ENCODE measurements at regions not wholly inside any gene's neighbourhood (a gene's known extent, or its start where the extent isn't known, plus 50 kb on each side); places are given as distances from the start of the nearest gene placed in this dataset.

DNA sequence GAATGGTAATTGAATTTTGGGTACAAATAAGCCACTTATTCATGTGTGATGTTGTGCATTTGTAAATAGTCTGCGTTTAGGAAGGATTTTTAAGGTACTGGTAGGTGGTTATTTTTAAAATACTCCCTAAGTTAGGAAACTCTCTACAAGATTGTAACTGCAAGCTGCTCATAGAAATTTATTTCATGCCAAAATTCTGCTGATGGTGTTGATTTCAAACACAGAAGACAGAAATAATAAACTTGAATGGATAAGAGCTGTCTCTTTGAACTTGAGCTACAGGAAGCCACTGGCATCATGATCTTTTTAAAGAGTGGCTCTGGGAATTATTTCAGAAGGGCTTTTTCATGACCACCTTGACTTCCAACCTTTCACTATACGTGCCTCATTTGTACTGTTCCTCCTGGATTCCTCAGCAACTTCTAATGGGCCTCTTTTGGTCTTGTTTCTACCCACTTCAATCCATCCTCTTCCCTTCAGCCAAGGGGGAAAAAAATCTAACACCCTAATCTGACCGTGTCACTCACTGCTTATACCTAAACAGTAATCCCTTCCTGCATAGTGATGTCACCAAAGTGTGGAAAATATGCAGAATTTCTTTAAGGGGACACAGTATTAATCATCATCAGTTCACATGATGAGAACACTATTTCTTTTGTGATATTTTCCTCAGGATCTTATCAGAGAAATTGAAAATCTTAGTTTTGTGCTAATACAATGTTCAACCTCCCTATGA is 113.6 kb downstream of the PFDN4 start:
- TF ChIP-seq, protein P1, sequence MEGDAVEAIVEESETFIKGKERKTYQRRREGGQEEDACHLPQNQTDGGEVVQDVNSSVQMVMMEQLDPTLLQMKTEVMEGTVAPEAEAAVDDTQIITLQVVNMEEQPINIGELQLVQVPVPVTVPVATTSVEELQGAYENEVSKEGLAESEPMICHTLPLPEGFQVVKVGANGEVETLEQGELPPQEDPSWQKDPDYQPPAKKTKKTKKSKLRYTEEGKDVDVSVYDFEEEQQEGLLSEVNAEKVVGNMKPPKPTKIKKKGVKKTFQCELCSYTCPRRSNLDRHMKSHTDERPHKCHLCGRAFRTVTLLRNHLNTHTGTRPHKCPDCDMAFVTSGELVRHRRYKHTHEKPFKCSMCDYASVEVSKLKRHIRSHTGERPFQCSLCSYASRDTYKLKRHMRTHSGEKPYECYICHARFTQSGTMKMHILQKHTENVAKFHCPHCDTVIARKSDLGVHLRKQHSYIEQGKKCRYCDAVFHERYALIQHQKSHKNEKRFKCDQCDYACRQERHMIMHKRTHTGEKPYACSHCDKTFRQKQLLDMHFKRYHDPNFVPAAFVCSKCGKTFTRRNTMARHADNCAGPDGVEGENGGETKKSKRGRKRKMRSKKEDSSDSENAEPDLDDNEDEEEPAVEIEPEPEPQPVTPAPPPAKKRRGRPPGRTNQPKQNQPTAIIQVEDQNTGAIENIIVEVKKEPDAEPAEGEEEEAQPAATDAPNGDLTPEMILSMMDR (IDR thresholded peaks at IDR 0.05; ENCODE audit: low read length, missing control alignments) = no peak
- DNase-seq (ENCODE audit: low read depth) = no peak
- no peak overlapping the region for H3K4me3 ChIP-seq (replicated peaks; ENCODE audit: low read depth, low read length)

DNA sequence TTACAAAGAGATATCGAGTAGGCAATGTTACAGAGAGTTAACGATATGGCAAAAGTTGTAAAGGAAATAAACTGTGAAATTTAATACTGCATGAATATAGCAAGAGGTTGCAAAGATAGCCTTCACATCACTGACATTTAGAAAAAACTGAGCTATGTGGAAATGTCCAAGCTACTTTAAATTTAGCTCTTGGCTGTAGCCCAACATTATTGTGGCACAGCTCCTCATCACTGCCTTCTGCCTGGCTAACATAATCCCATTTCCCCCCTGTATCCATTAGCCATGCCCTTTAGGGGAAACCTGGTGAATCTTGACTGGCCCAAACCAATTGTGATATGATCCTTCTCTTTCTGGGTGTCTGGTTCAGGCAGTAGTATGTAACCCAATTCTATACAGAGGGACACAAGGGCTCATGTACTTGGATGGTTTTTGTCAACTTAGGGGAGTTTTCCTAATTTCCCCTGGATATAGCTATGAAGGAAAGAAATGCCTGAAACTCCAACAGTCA is 115.4 kb downstream of the PFDN4 start:
- H3K4me3 ChIP-seq (replicated peaks; ENCODE audit: low read depth, low read length) = no peak overlapping the region
- DNase-seq (ENCODE audit: low read depth) = peak; percentile 19
- TF ChIP-seq, protein P1 (IDR thresholded peaks at IDR 0.05; ENCODE audit: low read length, missing control alignments) = no peak

DNA sequence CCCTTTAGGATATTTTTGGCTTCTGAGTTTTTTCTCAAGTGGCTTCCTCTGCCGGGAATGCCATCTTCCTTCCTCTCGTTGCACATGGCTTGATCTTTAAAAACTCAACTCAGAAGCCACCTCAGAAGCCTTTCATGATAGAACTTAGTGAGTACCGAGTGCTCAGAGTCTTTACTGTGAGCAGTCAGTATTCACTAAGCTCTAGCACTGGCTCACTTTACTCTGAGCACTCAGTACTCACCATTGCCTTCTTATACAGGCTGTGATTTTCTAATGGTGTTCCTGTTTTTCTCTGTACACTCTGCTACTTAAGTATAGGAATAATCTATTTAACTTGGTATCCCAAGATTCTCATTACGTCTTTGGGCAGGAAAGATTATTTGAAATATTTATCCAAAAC is 116.2 kb downstream of the PFDN4 start:
- no peak for DNase-seq (ENCODE audit: low read depth)
- no peak overlapping the region for H3K4me3 ChIP-seq (replicated peaks; ENCODE audit: low read depth, low read length)
- TF ChIP-seq, protein P1 (IDR thresholded peaks at IDR 0.05; ENCODE audit: low read length, missing control alignments) = no peak

DNA sequence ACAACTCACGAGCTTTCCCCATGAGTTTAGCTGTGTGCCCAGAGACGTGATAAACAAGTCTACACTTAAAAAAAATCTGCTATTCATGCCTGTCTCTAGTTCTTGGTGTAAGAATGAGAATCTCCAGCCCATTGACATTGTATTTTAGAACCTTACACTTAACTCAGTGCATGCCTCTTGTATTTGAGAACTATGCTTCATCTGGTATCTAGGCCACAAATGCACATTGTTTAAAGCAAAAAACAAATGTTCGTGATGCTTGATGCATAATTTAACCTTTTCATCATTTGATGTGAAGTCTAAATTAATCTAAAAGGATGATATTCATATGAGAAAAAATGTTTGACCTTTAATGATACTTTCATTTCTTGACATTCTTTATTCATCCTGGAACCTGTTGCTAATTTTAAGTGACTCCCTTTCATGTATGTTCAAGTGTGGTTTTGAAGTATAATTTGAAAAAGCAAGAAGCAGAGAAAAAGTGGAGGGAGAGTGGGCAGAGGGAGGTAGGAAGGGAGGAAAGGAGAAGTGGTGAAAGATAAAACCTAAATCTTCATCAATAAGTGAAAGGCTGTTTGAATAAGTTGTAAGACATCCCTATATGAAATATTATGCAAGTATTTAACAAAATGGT is 116.9 kb downstream of the PFDN4 start:
- TF ChIP-seq, protein P1 (IDR thresholded peaks at IDR 0.05; ENCODE audit: low read length, missing control alignments) = no peak
- no peak for DNase-seq (ENCODE audit: low read depth)
- H3K4me3 ChIP-seq (replicated peaks; ENCODE audit: low read depth, low read length) = no peak overlapping the region

DNA sequence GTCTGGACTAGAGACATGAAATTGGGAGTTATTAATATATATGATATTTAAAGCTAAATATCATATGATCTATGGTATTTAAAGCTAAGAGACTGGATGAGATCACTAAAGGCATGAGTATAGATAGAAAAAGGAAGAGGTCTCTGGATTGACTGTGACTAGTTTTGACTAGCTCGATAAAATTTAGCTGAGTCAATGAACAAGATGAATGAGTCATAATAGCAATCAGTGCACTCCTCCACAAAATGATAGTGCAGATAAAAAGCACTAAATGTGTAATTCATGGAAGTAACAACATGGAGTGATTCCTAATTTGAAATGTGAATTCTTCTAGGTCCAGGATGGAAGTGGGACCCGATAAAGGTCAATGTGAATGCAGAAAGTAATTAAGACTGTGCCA is 127.4 kb downstream of the PFDN4 start:
- TF ChIP-seq, protein P1 (IDR thresholded peaks at IDR 0.05; ENCODE audit: low read length, missing control alignments) = no peak
- no peak overlapping the region for H3K4me3 ChIP-seq (replicated peaks; ENCODE audit: low read depth, low read length)
- DNase-seq (ENCODE audit: low read depth) = no peak

DNA sequence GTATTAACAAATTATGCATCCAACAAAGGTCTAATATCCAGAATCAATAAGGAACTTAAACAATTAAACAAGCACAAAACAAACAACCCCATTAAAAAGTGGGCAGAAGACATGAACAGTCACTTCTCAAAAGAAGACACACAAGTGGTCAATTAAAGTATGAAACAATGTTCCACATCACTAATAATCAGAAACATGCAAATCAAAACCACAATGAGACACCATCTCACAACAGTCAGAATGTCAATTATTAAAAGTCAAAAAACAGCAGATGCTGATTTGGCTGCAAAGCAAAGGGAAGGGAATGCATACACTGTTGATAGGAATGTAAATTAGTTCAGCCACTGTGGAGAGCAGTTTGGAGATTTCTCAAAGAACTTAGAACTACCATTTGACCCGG is 129.3 kb downstream of the PFDN4 start:
- no peak for DNase-seq (ENCODE audit: low read depth)
- no peak overlapping the region for H3K4me3 ChIP-seq (replicated peaks; ENCODE audit: low read depth, low read length)
- TF ChIP-seq, protein P1 (IDR thresholded peaks at IDR 0.05; ENCODE audit: low read length, missing control alignments) = no peak

Data from fibroblast of pulmonary artery (primary cell).